Testis (tissue), 2 donors: ENCODE measurements at regions not wholly inside any gene's neighbourhood (a gene's known extent, or its start where the extent isn't known, plus 50 kb on each side); places are given as distances from the start of the nearest gene placed in this dataset.

Source experiments
- CTCF ChIP-seq, 3 experiments: fragments of 450-650 bp in 2 of 3; fragments of 200-600 bp in 1 of 3; sonication (generic) in 1 of 3; IDR thresholded peaks; one replicate each; pipeline ENCODE4 v1.5.1; 2016 to 2019; ENCODE audit warnings: antibody characterized with exemption in 3 of 3, mild to moderate bottlenecking in 2 of 3, moderate library complexity in 1 of 3
- POLR2A ChIP-seq: fragments of 450-650 bp; IDR thresholded peaks from one replicate; pipeline ENCODE4 v1.6.1; 2017; ENCODE audit warnings: antibody characterized with exemption, mild to moderate bottlenecking, moderate library complexity

GRCh38 chr6:168990019-168990751, 263.5 kb downstream of the THBS2 start:
- TF ChIP-seq POLR2A: no peak
- no peak for TF ChIP-seq CTCF (IDR thresholded peaks at IDR 0.05)
